Liver (tissue), 8 donors: ENCODE measurements at regions not wholly inside any gene's neighbourhood (a gene's known extent, or its start where the extent isn't known, plus 50 kb on each side); places are given as distances from the start of the nearest gene placed in this dataset.

Source experiments
- DNase-seq: peaks from one replicate; pipeline ENCODE4 v3.0.0-alpha.2; 2017; ENCODE audit warnings: low spot score
- H3K27ac ChIP-seq, 2 donors: one replicate each; pipeline ENCODE4 v1.7.0; 2013; ENCODE audit warnings: inconsistent platforms in 2 of 2, low read length in 2 of 2, control low read depth in 1 of 2, low read depth in 1 of 2, mild to moderate bottlenecking in 1 of 2
- H3K27me3 ChIP-seq, 4 donors: one replicate each; pipeline versions ENCODE4 v1.6.1 to v1.7.0; 2013; ENCODE audit warnings: low read length in 3 of 4, inconsistent platforms in 1 of 4, mild to moderate bottlenecking in 1 of 4, moderate library complexity in 1 of 4; ENCODE audit not compliant: control insufficient read depth in 4 of 4, insufficient read depth in 4 of 4
- H3K36me3 ChIP-seq, 4 donors: one replicate each; pipeline versions ENCODE4 v1.6.1 to v1.7.0; 2013; ENCODE audit warnings: low read length in 3 of 4, mild to moderate bottlenecking in 3 of 4, low read depth in 1 of 4, moderate library complexity in 1 of 4; ENCODE audit not compliant: control insufficient read depth in 4 of 4, insufficient read depth in 3 of 4
- H3K4me1 ChIP-seq, 4 donors: one replicate each; pipeline versions ENCODE4 v1.6.1 to v1.7.0; 2013; ENCODE audit warnings: low read length in 3 of 4, mild to moderate bottlenecking in 3 of 4, moderate library complexity in 1 of 4; ENCODE audit not compliant: control insufficient read depth in 4 of 4, insufficient read depth in 4 of 4
- H3K4me3 ChIP-seq, 3 donors: one replicate each; pipeline versions ENCODE4 v1.6.1 to v1.7.0; 2013; ENCODE audit warnings: low read length in 3 of 3, control low read depth in 1 of 3, low read depth in 1 of 3, mild to moderate bottlenecking in 1 of 3
- H3K9ac ChIP-seq, 2 donors: one replicate each; pipeline ENCODE4 v1.7.0; 2013; ENCODE audit warnings: low read length in 2 of 2, mild to moderate bottlenecking in 2 of 2, moderate library complexity in 2 of 2, control low read depth in 1 of 2, low read depth in 1 of 2
- H3K9me3 ChIP-seq, 4 donors: one replicate each; pipeline versions ENCODE4 v1.6.1 to v1.7.0; 2013; ENCODE audit warnings: low read length in 3 of 4; ENCODE audit not compliant: control insufficient read depth in 4 of 4
- CTCF ChIP-seq: fragments of 150-350 bp; IDR thresholded peaks from 2 replicates; pipeline ENCODE4 v1.5.1; 2017; ENCODE audit warnings: improper control_type of control experiment, low read depth, low read length; ENCODE audit not compliant: missing input control
- EGR1 ChIP-seq, 2 donors: IDR thresholded peaks; 2 replicates each; pipeline ENCODE4 v1.6.1; 2016 to 2018; ENCODE audit warnings: antibody characterized with exemption in 2 of 2, low read depth in 2 of 2
- FOXA1 ChIP-seq: IDR thresholded peaks from 2 replicates; pipeline ENCODE4 v1.6.1; 2016; ENCODE audit warnings: antibody characterized with exemption
- FOXA2 ChIP-seq: IDR thresholded peaks from 2 replicates; pipeline ENCODE4 v1.6.1; 2016; ENCODE audit warnings: antibody characterized with exemption
- GABPA ChIP-seq, 2 donors: IDR thresholded peaks in 1 of 2; conservative IDR thresholded peaks in 1 of 2; 2 replicates each; pipeline ENCODE4 v1.6.1; 2016; ENCODE audit warnings: antibody characterized with exemption in 2 of 2, mild to moderate bottlenecking in 1 of 2, moderate library complexity in 1 of 2
- HNF4A ChIP-seq, 2 donors: conservative IDR thresholded peaks; 2 replicates each; pipeline ENCODE4 v1.6.1; 2016; ENCODE audit warnings: antibody characterized with exemption in 2 of 2, mild to moderate bottlenecking in 2 of 2
- HNF4G ChIP-seq: IDR thresholded peaks from 2 replicates; pipeline ENCODE4 v1.6.1; 2016; ENCODE audit warnings: antibody characterized with exemption
- JUND ChIP-seq, 2 donors: IDR thresholded peaks; 2 replicates each; pipeline ENCODE4 v1.6.1; 2016; ENCODE audit warnings: antibody characterized with exemption in 2 of 2
- MAX ChIP-seq: IDR thresholded peaks from 2 replicates; pipeline ENCODE4 v1.6.1; 2016; ENCODE audit warnings: antibody characterized with exemption
- NR2F2 ChIP-seq: IDR thresholded peaks from 2 replicates; pipeline ENCODE4 v1.6.1; 2016; ENCODE audit warnings: antibody characterized with exemption
- RAD21 ChIP-seq, 2 donors: IDR thresholded peaks; 2 replicates each; pipeline ENCODE4 v1.6.1; 2016; ENCODE audit warnings: antibody characterized with exemption in 2 of 2, mild to moderate bottlenecking in 2 of 2
- REST ChIP-seq: IDR thresholded peaks from 2 replicates; pipeline ENCODE4 v1.6.1; 2016; ENCODE audit warnings: antibody characterized with exemption, mild to moderate bottlenecking
- RXRA ChIP-seq, 2 donors: IDR thresholded peaks; 2 replicates each; pipeline ENCODE4 v1.6.1; 2017 to 2018; ENCODE audit warnings: antibody characterized with exemption in 2 of 2, mild to moderate bottlenecking in 1 of 2
- TAF1 ChIP-seq: conservative IDR thresholded peaks from 2 replicates; pipeline ENCODE4 v1.6.1; 2016; ENCODE audit warnings: antibody characterized with exemption, mild to moderate bottlenecking
- YY1 ChIP-seq: IDR thresholded peaks from 2 replicates; pipeline ENCODE4 v1.6.1; 2016; ENCODE audit warnings: antibody characterized with exemption, mild to moderate bottlenecking
- WGBS: extraction: QIAGEN DNeasy Blood & Tissue Kit; methylation state at CpG from one replicate; pipeline ENCODE4 v1.1.7; 2013; 5-methylcytosine and 5-hydroxymethylcytosine counted together
- TF ChIP-seq, protein P1 (sequence below): IDR thresholded peaks from 2 replicates; pipeline ENCODE4 v1.6.1; 2016; ENCODE audit warnings: antibody characterized with exemption
- donor health status: healthy.
- donor health status: healthy.
- donor health status: healthy.
- donor health status: healthy.
- donor health status: healthy.

- no peak for DNase-seq
- TF ChIP-seq, protein P1, sequence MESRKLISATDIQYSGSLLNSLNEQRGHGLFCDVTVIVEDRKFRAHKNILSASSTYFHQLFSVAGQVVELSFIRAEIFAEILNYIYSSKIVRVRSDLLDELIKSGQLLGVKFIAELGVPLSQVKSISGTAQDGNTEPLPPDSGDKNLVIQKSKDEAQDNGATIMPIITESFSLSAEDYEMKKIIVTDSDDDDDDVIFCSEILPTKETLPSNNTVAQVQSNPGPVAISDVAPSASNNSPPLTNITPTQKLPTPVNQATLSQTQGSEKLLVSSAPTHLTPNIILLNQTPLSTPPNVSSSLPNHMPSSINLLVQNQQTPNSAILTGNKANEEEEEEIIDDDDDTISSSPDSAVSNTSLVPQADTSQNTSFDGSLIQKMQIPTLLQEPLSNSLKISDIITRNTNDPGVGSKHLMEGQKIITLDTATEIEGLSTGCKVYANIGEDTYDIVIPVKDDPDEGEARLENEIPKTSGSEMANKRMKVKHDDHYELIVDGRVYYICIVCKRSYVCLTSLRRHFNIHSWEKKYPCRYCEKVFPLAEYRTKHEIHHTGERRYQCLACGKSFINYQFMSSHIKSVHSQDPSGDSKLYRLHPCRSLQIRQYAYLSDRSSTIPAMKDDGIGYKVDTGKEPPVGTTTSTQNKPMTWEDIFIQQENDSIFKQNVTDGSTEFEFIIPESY = no peak
- TF ChIP-seq REST (no peak), HNF4A (conservative IDR thresholded peaks at IDR 0.05) (no peak), FOXA2 (no peak), NR2F2 (no peak), GABPA (IDR thresholded peaks at IDR 0.05 in 1 of 2, conservative IDR thresholded peaks at IDR 0.05 in 1 of 2) (no peak), YY1 (no peak)
- WGBS = 90% methylated on average over 2 of the region's 2 CpGs
- H3K4me1 ChIP-seq = no peaks in the 10 kb centered on the region
- no peak overlapping the region for H3K27ac ChIP-seq
- H3K4me3 ChIP-seq = no peak overlapping the region
- no peak overlapping the region for H3K9ac ChIP-seq
- no peaks in the 10 kb centered on the region for H3K36me3 ChIP-seq
- H3K9me3 ChIP-seq = peaks cover 0 to 3% (median 0%) of the 10 kb centered on the region in 4 donors
- peaks cover 0 to 2% (median 0%) of the 10 kb centered on the region in 4 donors for H3K27me3 ChIP-seq
Measured at GRCh38 chrX:146238173-146238572, 420.5 kb downstream of the SLITRK2 start.

DNA sequence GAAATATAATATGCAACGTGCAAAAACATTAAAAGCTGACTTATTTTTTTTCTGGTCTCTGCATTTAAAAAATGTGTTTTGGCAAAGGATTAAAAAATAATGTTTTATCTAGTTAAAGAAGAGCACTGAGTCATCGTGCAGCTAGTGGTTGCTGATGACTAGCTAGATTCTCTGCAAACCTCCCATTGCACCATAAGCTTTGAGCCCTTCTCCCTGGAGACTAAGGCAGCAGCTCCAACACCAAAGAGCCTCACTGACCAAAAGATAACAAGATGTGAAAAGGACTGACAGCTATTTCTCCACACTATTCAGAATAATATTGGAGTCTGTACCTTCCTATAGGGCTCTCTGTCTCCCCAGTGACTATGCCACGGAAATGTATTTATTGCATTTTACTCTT, 424.3 kb downstream of the SLITRK2 start:
- H3K4me1 ChIP-seq = no peaks in the 10 kb centered on the region
- H3K36me3 ChIP-seq = no peaks in the 10 kb centered on the region
- peaks cover 0 to 3% (median 0%) of the 10 kb centered on the region in 4 donors for H3K9me3 ChIP-seq
- no peak overlapping the region for H3K9ac ChIP-seq
- no peak overlapping the region for H3K4me3 ChIP-seq
- H3K27ac ChIP-seq = no peak overlapping the region
- DNase-seq = no peak
- H3K27me3 ChIP-seq = peaks cover 0 to 3% (median 0%) of the 10 kb centered on the region in 4 donors
- WGBS = 65% methylated on average over 3 of the region's 3 CpGs
- TF ChIP-seq HNF4G (no peak), CTCF (no peak), EGR1 (IDR thresholded peaks at IDR 0.05; ENCODE audit: low read depth in 2 of 2) (no peak), FOXA2 (no peak), TAF1 (no peak), YY1 (no peak), HNF4A (conservative IDR thresholded peaks at IDR 0.05) (no peak), MAX (no peak), NR2F2 (no peak), RAD21 (IDR thresholded peaks at IDR 0.05) (no peak), REST (no peak), RXRA (IDR thresholded peaks at IDR 0.05) (no peak), FOXA1 (no peak), JUND (IDR thresholded peaks at IDR 0.05) (no peak)
- TF ChIP-seq, protein P1 = no peak
